HG03442 (cell line): ENCODE measurements at regions not wholly inside any gene's neighbourhood (a gene's known extent, or its start where the extent isn't known, plus 50 kb on each side); places are given as distances from the start of the nearest gene placed in this dataset.

Experiments used
- ATAC-seq: cut with Tn5 transposase; IDR thresholded peaks from one replicate; pipeline ENCODE4 v1.9.1; 2021; ENCODE audit warnings: mild to moderate bottlenecking, moderate library complexity; ENCODE audit not compliant: unreplicated experiment

DNA sequence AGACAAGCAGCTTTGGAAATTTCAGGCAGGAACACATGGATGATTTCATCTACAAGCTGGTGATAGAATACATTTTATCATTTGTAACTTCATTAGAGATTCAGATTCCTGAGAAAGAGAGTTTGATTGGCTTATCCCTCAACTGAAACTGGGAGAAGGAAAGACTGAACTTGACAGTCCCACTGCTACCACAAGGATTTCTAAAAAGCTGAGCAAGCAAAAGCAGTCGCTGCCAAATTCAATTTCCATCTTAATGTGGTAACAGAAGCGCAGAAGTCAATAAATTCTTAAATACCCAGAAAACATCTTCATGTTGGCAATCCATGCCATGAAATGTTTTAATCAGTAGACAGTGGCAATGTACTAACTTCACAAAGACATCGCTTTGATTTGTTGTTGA is 172.1 kb upstream of the DACH1 start:
- no peak for ATAC-seq

DNA sequence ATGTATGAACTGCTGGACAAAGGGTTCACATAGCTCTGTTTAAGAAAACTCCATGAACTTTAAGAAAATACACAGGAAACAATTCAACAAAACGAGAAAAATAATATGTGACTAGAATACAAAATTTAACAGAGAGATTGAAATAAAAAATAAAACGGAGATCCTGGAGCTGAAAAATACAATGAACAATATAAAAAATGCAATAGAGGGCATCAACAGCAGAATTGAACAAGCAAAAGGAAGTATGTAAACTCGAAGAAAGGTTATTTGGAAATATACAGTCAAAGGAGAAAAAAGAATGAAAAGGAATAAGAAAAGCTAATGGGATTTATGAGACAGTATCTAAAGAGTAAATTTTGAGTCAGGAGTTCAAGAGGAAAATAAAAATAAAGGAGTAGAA is 163.0 kb upstream of the DACH1 start:
- ATAC-seq = no peak

- no peak for ATAC-seq
These were observed 158.8 kb upstream of the DACH1 start for GRCh38 chr13:72025836-72026235.

GRCh38 chr13:72023895-72024294 is 156.9 kb upstream of the DACH1 start:
- no peak for ATAC-seq

DNA sequence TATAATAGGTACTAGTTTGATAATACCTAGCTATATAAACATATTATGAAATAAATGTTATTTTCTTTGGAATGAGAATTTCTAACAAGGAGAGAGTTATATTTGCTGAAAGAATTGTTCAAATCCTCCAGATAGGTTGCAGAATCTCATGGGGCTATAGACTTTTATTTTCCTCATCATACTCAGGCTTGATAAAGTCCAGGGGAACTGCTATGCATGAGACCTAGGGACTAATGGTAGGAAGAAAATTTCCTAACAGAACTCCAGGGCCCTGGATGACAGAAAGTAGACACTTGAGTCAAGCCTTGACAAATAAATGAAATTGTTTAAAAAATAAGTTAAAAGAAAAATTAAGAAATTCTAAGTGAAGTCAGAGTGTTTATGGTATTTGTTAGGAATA is 138.5 kb upstream of the DACH1 start:
- ATAC-seq = no peak

DNA sequence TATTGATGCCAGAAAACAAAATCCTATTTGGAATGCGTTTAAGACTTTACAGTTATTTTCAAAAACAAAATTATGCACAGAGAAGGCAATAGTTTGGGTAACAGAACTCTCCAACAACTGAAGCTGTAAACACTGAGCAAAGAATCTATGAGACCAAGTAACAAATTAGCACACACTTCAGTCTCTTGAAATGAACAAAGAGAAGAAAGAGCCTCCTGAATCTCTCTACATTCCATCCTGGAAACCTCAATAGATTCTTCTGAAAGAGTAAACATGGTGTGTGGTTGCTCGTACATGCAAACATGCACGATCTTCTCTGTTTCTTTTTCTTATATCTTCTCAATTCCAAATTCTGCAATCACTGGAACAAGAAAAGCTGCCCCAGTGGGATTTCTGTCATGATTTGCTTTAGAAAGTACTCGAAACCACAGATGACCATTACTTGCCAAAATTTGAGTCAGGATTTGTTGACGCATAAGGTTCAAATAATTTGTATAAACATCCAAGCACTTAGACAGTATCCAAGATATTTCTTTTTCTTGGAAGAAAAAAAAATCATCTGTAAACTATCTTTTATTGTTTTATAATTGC is 137.9 kb upstream of the DACH1 start:
- no peak for ATAC-seq

DNA sequence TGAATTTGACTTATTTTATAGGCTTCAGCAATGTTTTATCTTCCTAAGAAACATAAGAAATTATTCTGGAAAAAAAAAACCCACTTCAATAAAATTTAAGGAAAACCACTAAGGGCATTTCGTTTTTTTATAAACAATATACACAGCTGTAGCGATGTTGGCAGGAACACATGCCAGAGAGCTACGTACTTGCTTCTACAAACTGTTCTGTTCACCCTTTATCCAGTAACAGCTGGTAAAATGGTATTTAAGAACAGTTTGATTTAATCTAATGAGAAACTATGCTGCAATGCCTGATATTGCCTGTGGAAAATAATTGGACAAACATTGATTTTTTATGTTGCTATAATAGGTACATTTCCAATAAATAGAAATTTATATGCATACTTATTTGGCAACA is 137.2 kb upstream of the DACH1 start:
- ATAC-seq = no peak

DNA sequence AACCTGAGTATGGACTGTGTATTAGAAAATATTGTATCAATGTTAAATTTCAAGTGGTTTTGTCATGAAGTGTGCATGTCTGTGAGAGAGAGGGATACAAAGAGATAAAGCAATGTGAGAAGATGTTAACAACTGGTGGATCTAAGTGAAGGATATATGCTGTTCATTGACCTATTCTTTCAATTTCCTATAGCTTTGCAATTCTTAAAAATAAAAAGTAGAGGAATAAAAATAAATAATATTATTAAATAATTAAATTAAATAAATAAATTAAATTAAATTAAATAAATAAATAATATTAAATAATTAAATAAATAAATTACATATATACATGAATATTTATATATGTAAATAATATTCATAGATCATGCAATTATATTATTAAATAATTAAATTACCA is 131.2 kb upstream of the DACH1 start:
- ATAC-seq = no peak

DNA sequence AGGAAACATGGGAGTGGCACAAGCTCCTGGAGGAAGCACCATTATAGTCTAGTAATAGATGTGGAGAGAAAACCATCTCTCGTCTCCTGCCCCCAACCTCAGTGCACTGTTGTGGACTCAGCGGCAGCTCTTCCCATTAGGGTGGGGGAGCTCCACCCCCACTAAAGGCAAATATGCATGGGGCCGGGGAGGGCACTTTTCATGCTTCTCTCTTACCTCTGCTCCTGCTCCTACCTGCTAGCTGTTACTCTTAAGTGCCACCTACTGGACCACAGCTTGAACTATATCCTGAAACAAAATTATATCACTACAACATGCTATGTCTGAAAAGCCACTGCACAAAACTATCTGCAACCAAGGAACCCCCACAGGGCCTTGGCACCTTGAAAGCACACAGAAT is 112.6 kb upstream of the DACH1 start:
- peak; percentile 49 for ATAC-seq

DNA sequence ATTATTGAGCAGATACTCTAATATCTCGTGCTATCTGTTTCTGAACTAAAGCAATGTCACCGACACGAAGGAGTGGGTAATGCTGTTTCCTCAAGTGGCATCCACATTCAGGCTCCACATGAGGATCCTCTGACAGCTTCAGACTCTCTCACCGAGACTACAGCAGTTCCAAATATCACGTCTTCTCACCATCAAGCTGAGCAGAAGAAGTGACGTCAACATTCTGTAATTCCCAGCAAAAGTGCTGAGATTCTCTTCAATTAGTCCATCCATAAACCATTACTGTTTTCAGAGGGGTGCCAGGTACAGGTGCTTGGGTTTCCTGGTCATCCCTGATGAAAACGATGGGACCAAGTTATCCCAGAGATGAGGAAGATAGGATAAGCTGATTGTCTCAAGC is 110.0 kb upstream of the DACH1 start:
- ATAC-seq = no peak

DNA sequence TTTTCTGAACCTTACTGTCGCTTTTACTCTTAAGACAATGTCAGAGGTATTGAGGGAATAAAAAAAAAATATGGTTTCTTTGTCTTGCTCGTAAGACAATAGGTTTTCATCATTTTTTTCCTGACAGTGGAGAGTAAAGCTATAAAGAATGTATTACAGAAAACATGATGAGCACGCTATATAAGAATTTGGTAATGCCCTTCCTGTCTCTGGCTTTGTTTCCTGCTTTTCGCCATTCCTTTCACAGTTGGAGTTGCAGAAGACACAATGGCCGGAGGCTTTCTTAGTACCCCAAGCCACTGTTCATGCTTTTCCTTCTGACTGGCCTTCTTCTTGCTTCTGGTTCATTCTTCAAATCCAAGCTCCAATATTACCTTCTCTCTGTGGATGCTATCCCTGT is 101.0 kb upstream of the DACH1 start:
- no peak for ATAC-seq

DNA sequence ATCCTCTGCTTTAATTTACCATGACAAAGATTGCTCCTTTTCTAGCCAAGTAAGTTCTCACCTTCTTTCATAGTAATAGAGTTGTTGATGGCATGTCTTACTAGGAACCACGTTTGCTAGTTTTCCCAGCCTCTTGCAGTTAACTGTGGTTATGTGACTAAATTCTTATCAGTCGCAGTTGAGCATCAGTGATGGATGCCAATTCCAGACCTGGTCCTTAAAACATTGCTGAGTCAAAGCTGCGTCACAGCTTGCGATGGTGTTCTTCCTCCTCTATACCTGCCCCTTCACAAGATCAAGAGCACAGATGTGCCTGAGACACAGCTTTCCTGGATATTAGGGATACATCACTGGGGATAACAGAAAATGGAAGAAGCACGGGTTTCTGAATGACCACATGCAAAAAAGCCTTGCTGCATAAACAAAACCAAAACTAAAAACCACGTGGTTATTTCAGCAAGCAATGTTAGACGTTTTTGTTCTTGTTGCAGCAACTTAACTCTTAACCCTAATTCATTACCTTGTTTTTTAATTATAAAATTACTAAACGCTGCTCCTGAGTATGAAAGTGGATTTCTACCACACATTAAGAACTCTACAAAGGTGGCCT is 97.6 kb upstream of the DACH1 start:
- no peak for ATAC-seq

- ATAC-seq = no peak
These were observed 95.7 kb upstream of the DACH1 start for GRCh38 chr13:71962735-71963134.

- no peak for ATAC-seq
These were observed 95.1 kb upstream of the DACH1 start for GRCh38 chr13:71962126-71962525.

DNA sequence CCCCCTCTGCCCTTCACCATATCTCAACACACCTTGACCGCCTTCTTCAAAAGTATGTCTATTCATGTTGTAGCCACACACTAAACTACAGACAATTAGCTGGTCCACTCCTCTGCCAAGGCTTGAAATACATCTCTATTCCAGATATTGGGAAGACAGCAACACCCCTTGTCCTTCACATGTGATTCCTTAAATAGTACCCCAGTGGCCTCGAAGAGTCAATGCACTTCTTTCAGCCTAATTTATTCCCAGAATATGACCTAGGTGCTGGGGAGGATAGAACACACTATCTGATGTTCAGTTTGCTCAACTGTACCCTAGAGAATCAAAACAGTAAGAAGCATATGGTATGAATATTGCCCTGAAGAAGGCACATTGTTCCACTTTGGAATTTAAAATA is 82.4 kb upstream of the DACH1 start:
- no peak for ATAC-seq

DNA sequence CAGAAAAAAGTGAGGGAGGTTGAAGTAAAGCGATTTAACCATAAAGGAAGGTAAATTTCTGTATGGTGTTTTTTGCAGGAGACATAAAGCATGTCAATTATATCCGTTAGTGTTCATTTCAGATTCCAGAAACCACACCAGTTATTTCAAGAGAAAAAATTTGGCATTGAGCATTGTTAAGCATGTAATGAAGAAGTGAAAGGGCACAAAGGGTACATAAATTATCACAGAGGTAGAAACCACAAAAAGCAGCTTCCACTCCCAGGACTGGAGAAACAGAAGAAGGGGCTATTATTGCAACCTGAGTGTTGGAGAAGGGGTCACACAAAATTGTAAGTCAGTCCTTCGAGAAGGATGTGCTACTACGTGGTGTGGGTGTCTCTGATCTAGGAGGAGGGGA is 72.2 kb upstream of the DACH1 start:
- no peak for ATAC-seq

DNA sequence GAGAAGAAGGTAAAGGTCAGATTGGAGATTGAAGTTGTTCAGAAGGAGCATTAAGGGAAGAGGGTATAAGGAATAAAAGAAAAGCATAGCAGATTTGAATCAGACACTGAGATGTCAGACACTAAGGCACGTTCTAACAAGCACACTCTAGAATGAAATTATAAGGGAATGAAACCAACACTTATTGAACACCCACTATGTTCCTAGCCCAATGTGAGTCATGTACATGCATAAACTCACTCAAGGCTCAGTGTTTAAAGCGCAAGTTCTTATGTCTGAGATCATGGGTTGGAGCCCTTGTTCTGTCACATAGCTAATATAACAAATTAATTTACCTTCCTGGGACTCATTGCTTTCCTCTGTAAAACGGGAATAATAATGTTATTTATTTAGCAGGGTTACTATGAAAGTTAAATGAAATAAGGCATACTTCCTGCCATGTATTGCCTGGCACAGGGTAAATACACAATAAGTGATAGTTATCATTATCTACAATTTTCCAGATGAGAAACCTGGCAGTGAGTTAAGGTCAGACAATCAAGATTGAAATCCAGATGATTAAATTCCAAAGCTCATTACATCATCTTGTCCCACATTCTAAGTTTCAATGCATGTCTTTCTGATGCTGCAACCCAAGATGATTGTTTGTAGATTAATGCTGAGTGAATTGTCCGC is 68.3 kb upstream of the DACH1 start:
- no peak for ATAC-seq

- no peak for ATAC-seq
These were observed 57.9 kb upstream of the DACH1 start for GRCh38 chr13:71924931-71925330.

GRCh38 chr13:71922194-71922593 is 55.2 kb upstream of the DACH1 start:
- no peak for ATAC-seq
